Muscle layer of duodenum (tissue), 2 donors: ENCODE measurements at regions not wholly inside any gene's neighbourhood (a gene's known extent, or its start where the extent isn't known, plus 50 kb on each side); places are given as distances from the start of the nearest gene placed in this dataset.
A peak's percentile ranks its signal among the peaks of the same experiment; 100 is the strongest.

Experiments
- H3K27ac ChIP-seq: one replicate; pipeline ENCODE4 v1.7.0; 2013; ENCODE audit warnings: mild to moderate bottlenecking, low read length
- H3K27me3 ChIP-seq: one replicate; pipeline ENCODE4 v1.7.0; 2013; ENCODE audit warnings: low read depth, mild to moderate bottlenecking, control low read depth, low read length
- H3K36me3 ChIP-seq, 2 donors: one replicate each; pipeline ENCODE4 v1.7.0; 2013; ENCODE audit warnings: low read length in 2 of 2, control low read depth in 1 of 2, mild to moderate bottlenecking in 1 of 2; ENCODE audit not compliant: insufficient read depth in 2 of 2, control insufficient read depth in 1 of 2
- H3K4me1 ChIP-seq, 2 donors: one replicate each; pipeline ENCODE4 v1.7.0; 2013; ENCODE audit warnings: low read length in 2 of 2, mild to moderate bottlenecking in 2 of 2, control low read depth in 1 of 2, moderate library complexity in 1 of 2; ENCODE audit not compliant: insufficient read depth in 2 of 2, control insufficient read depth in 1 of 2
- H3K4me3 ChIP-seq, 2 donors: one replicate each; pipeline ENCODE4 v1.7.0; 2013; ENCODE audit warnings: low read length in 2 of 2, low read depth in 1 of 2, mild to moderate bottlenecking in 1 of 2
- H3K9me3 ChIP-seq, 2 donors: one replicate each; pipeline ENCODE4 v1.7.0; 2013; ENCODE audit warnings: low read length in 2 of 2, control low read depth in 1 of 2, mild to moderate bottlenecking in 1 of 2; ENCODE audit not compliant: control insufficient read depth in 1 of 2
- donor health status: healthy.

GRCh38 chr11:26841818-26842473 lies 120.1 kb upstream of the SLC5A12 start:
- H3K36me3 ChIP-seq = peaks cover 0 to 3% of the 10 kb centered on the region in 2 donors
- H3K4me1 ChIP-seq = peaks cover 0 to 16% of the 10 kb centered on the region in 2 donors
- no peaks in the 10 kb centered on the region for H3K27me3 ChIP-seq
- no peaks in the 10 kb centered on the region for H3K9me3 ChIP-seq
- no peak overlapping the region for H3K4me3 ChIP-seq
- H3K27ac ChIP-seq = peak overlapping the region; percentile 74

- peak overlapping the region; percentile 74 for H3K27ac ChIP-seq
- H3K4me1 ChIP-seq = peaks cover 0 to 16% of the 10 kb centered on the region in 2 donors
- H3K4me3 ChIP-seq = no peak overlapping the region
- H3K27me3 ChIP-seq = no peaks in the 10 kb centered on the region
- peaks cover 0 to 3% of the 10 kb centered on the region in 2 donors for H3K36me3 ChIP-seq
- H3K9me3 ChIP-seq = no peaks in the 10 kb centered on the region
Observed at GRCh38 chr11:26842478-26843282, 120.8 kb upstream of the SLC5A12 start.

- no peaks in the 10 kb centered on the region for H3K27me3 ChIP-seq
- H3K4me1 ChIP-seq = peaks cover 0 to 22% of the 10 kb centered on the region in 2 donors
- no peak overlapping the region for H3K4me3 ChIP-seq
- no peaks in the 10 kb centered on the region for H3K9me3 ChIP-seq
- no peak overlapping the region for H3K27ac ChIP-seq
- H3K36me3 ChIP-seq = peaks cover 0 to 3% of the 10 kb centered on the region in 2 donors
Observed at GRCh38 chr11:26843539-26843938, 121.7 kb upstream of the SLC5A12 start.

GRCh38 chr11:26844963-26845362 lies 123.1 kb upstream of the SLC5A12 start:
- Histone ChIP-seq H3K27ac (no peak overlapping the region), H3K4me1 (peaks cover 0 to 22% of the 10 kb centered on the region in 2 donors), H3K4me3 (no peak overlapping the region), H3K9me3 (no peaks in the 10 kb centered on the region), H3K36me3 (peaks cover 0 to 3% of the 10 kb centered on the region in 2 donors), H3K27me3 (no peaks in the 10 kb centered on the region)

GRCh38 chr11:26846227-26846626 lies 124.4 kb upstream of the SLC5A12 start:
- Histone ChIP-seq H3K27ac (no peak overlapping the region), H3K4me1 (peaks cover 0 to 18% of the 10 kb centered on the region in 2 donors), H3K9me3 (no peaks in the 10 kb centered on the region), H3K4me3 (no peak overlapping the region), H3K36me3 (peaks cover 0 to 3% of the 10 kb centered on the region in 2 donors), H3K27me3 (no peaks in the 10 kb centered on the region)

GRCh38 chr11:26847459-26847858 lies 125.6 kb upstream of the SLC5A12 start:
- H3K27me3 ChIP-seq = no peaks in the 10 kb centered on the region
- H3K4me3 ChIP-seq = no peak overlapping the region
- H3K9me3 ChIP-seq = no peaks in the 10 kb centered on the region
- no peak overlapping the region for H3K27ac ChIP-seq
- H3K36me3 ChIP-seq = no peaks in the 10 kb centered on the region
- peaks cover 0 to 9% of the 10 kb centered on the region in 2 donors for H3K4me1 ChIP-seq

- Histone ChIP-seq H3K4me1 (peaks cover 0 to 6% of the 10 kb centered on the region in 2 donors), H3K27me3 (no peaks in the 10 kb centered on the region), H3K36me3 (no peaks in the 10 kb centered on the region), H3K4me3 (no peak overlapping the region), H3K9me3 (no peaks in the 10 kb centered on the region), H3K27ac (no peak overlapping the region)
Observed at GRCh38 chr11:26847977-26848376, 126.1 kb upstream of the SLC5A12 start.

GRCh38 chr11:26849036-26849435 lies 127.2 kb upstream of the SLC5A12 start:
- Histone ChIP-seq H3K4me3 (no peak overlapping the region), H3K27ac (no peak overlapping the region), H3K4me1 (peaks cover 0 to 6% of the 10 kb centered on the region in 2 donors), H3K27me3 (no peaks in the 10 kb centered on the region), H3K36me3 (no peaks in the 10 kb centered on the region), H3K9me3 (no peaks in the 10 kb centered on the region)

GRCh38 chr11:26851291-26851690 lies 129.4 kb upstream of the SLC5A12 start:
- Histone ChIP-seq H3K36me3 (no peaks in the 10 kb centered on the region), H3K4me1 (peaks cover 0 to 6% of the 10 kb centered on the region in 2 donors), H3K4me3 (no peak overlapping the region), H3K27me3 (no peaks in the 10 kb centered on the region), H3K27ac (no peak overlapping the region), H3K9me3 (no peaks in the 10 kb centered on the region)

- Histone ChIP-seq H3K9me3 (no peaks in the 10 kb centered on the region), H3K27me3 (no peaks in the 10 kb centered on the region), H3K36me3 (no peaks in the 10 kb centered on the region), H3K27ac (no peak overlapping the region), H3K4me3 (no peak overlapping the region), H3K4me1 (peaks cover 0 to 6% of the 10 kb centered on the region in 2 donors)
Observed at GRCh38 chr11:26851696-26852095, 129.8 kb upstream of the SLC5A12 start.

GRCh38 chr11:26858098-26858497 lies 135.8 kb upstream of the FIBIN start:
- H3K4me3 ChIP-seq = no peak overlapping the region
- no peaks in the 10 kb centered on the region for H3K4me1 ChIP-seq
- no peaks in the 10 kb centered on the region for H3K36me3 ChIP-seq
- H3K27ac ChIP-seq = no peak overlapping the region
- H3K9me3 ChIP-seq = no peaks in the 10 kb centered on the region
- no peaks in the 10 kb centered on the region for H3K27me3 ChIP-seq
